CMK (cell line): ENCODE measurements at regions not wholly inside any gene's neighbourhood (a gene's known extent, or its start where the extent isn't known, plus 50 kb on each side); places are given as distances from the start of the nearest gene placed in this dataset.
"Not testable (repeated sequence)": the region's sequence is repeated elsewhere in the genome, so short reads cannot be mapped to it uniquely, and the experiment has no call there.

ENCODE experiments used
- DNase-seq: peaks from one replicate; pipeline ENCODE4 v3.0.0-alpha.2; 2010; ENCODE audit warnings: low read depth

DNA sequence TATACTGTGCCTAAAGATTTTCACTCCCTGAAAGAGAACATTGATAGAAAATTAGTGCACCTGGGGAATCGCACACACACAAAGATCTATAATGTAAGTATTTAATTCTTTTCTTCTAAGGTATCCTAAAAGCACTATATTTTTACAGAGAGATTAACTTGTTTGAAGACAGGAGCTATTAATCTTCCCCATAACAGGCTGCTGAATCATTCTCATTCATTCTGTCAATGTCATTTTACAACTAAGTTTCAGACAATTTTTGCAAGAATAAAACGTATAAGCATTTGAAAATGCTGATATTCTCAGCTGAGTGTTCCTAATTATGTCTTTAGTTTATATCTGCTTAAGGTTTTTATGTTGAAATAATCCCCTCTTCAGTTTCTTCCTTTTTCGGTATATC, 776.7 kb downstream of the NXPH1 start:
- no peak for DNase-seq

DNA sequence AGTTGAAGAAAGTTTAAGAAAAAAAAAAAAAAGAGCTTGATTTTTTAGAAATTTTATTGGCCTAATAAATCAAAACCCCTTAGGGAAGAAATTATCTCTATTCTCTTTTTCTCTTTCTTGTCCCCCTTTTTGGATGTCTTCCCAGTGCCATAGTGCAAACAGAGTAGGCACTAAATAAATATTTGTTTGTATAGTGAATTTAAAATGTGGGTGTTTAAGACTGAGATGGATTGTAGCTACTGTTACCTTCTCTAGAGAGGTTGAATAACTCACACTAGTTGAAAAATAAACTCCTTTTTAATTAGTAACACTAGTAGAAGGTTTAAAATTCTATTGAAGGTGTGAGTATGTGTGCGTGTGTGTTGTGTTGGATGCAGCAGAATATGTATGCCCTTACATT, 783.8 kb downstream of the NXPH1 start:
- DNase-seq = no peak

DNA sequence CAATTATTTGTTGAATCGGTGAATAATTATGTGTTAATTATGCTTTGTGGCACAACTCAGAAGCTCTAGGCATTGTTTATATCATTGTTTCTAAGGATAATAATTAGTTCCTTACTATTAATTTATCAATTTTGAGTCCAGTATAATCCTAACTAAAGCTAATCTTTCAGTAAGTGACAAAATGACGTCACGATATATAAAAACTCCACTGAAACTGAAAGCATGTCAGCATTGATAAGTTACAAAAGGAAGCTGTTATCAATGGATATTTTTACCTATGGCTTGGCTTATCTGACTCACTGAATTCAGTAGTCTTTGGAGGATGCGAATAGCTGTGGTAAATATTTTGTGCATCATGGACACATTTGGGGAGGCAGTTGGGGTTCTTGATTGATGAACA, 793.1 kb downstream of the NXPH1 start:
- DNase-seq = no peak

DNA sequence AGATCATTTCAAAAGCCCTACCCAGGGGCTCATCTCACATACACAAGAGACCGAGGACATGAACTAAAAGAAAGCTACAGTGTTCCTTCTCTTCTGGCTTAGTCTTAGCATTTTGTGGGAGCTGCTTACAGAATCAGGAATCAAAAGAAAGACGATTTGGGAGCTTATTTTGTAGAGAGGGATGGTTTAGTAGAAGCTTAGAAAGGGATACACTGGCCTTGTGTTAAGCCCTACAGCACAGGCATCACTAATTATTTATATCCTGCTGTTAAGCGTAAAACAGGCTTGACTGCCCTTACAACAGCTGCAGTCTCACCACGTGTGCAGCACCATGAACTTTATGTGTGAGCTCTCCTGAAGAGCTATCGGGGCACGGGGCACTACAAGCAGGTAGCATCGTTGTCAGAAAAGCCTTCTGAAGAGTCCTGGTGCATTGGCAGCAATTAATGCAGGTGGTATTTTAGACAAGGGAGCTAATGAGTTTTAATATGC, 798.3 kb downstream of the NXPH1 start:
- no peak for DNase-seq

DNA sequence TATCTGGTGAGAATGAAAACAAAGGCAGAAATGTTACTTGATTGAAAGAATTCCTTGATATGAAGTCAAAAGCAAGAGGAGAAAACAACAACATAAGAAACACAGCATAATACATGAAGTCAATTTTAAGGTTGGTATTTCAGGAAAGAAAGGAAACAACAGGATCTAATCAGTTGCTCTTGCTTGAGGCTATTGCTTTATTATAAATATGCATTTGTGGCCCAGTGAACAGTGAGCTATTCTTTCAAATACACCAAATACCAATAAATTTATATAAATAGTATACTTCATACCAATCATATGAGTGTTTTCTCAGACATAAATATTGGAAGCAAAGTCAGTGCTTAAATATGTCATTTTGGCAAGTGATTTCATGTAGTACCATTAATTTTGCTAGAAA, 806.6 kb downstream of the NXPH1 start:
- no peak for DNase-seq

DNA sequence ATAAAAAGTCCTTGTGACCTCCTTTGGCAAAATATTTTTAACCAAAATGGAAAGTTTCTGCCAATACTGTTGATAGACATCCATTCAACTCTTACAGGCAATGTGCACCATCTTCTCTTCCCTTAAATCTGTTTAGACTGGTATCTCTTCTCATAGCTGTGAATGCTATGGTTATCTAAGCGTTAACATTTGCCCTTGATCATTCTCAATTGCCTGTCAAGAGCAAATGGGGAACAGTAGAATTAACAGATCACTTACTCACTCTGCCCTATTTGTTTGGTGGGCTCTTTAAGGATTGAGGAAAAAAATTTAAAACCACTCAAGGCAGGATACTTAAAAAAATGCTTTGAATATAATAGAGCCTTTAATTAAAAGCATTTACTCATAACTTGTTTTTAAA, 808.4 kb downstream of the NXPH1 start:
- no peak for DNase-seq

DNA sequence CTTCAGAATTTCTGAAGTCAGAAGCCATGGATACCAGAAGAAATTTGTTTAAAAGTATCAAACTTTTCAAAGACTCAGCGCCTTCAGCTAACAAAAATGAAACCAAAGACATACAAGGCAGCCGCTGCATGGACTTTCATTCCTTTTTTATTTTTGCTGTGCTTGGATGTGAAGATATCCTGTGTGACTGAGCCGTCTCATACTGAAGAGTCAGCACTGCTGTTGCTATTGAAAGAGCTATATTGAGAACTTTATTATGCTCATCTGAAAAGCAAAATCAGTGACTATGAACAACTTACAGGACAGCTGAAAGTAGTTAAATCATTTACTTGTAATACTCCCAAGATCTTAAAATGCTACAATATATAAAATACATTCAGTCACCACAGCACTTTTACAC, 809.2 kb downstream of the NXPH1 start:
- no peak for DNase-seq

DNA sequence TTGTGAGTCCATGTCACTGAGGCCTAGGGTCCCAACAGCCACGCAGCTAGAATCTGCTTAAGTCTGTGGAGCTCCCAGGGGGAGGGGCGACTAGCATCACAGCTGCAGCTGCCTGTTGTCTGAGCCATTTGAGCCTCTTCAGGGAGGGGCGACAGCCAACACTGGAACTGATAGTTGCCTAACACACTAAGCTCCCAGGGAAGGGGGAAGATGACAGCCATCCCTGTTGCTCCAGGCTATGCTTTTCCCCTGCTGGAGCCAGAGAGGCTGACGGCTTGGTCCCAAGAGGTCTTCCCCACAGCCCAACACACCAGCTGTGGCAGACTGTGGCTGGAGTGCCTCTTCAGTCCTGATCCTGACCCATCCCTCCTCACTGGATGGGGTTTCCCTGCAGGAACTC, 817.5 kb downstream of the NXPH1 start:
- DNase-seq = no peak

DNA sequence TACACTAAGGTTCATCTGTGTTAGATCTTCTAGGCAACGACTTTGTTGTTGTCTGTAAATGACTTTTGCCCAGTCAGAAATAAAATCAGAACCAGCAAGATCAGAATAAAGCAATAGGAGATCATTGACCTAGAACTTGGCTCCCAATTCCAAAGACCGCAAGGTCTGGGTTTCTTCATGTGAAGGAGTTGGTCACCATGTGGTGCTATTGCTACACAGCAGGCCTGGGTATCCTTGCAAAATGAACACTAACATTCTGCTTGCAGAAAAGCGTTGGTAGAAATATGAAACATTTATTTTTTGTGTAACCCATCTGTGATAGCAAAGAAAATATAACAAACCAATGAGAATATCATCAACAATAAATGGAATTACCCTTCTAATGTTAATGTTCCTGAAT, 831.0 kb downstream of the NXPH1 start:
- no peak for DNase-seq

DNA sequence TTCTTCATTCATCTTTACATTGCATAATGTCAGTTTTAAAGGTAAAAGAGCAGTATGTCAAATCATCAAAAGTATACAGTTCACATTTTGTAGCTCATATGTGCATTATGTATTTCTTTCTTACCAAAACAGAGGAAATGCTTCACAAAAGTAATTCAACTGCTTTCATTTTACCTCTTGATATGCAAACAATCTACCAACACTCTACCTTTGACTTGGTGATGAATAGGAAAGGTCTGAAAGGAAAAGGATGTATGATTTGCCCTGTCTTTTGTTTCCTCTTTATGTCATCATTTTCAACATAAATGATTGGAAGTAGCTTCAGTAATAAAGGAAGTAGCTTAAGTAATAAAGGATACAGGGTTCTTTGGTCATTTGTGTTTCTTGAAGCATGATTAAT, 846.7 kb downstream of the NXPH1 start:
- no peak for DNase-seq

DNA sequence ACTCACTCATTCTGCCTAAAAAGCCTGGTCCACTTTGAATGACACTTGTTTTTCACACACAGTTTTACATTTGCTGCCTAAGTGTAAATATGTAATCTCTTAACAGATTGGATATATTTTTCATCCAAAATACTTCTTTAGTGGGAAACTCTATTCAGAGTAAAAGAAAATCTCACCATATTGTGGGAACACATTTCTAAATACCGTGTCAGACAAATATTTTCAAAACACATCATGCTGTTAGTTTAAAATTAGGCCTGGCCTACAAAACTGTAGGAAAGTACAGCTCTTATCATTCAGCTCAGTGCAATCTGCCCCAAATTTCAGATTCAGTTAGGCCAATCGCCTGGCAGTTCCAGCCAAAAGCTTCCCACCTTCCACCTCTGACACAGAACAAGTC, 849.8 kb downstream of the NXPH1 start:
- DNase-seq = no peak

DNA sequence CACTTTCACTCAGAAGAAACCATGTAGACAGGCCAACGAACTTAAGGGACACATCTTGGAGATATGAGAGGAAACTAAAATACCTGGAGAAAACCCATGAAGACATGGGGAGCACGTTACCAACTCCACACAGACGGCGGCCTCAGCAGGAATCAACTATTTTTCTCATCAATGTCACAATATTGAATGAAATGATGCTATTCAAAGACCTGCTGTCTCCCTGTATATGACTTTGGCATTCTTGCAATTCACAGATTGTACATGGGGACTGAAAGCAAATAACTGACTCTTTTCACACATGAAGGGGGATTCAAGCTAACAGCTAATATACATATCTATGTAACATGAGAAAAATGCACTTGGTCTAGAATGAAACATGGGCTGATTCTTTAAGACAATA, 869.0 kb downstream of the NXPH1 start:
- DNase-seq = no peak

DNA sequence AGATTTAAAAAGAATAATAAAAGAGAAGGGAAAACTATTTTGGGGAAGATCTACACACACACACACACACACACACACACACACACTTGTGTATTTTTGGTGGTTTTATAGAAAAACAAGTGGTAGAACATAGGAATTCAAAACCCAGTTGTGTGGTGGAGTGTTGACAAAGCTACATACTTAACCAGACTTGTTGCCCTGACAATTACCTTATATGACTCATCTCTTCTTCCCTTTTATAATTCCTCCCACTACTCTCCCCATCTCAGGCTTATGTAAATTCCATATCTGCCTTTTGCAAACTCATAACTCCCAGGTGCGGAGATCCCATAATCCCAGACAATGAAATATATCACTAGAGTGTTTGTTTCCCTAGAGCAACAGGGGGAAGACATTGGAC, 873.7 kb downstream of the NXPH1 start:
- no peak for DNase-seq

DNA sequence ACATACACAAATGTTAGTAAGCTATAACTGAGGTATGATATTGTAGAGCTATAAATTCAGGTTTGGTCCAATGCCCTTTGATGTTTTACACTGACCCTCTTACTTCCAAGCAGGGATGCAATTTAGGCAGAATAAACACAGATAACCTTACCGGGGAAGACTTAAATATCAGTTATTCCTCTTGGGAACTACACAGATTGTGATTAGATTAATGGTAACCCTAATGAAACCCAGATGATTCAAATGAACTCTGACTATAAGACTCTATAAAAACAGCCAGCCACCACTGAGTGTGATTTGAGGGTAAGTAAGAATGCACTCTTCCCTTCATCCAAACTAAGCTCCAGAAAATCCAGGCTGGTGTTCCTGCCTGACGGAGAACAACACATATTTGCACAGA, 891.1 kb downstream of the NXPH1 start:
- DNase-seq = no peak

DNA sequence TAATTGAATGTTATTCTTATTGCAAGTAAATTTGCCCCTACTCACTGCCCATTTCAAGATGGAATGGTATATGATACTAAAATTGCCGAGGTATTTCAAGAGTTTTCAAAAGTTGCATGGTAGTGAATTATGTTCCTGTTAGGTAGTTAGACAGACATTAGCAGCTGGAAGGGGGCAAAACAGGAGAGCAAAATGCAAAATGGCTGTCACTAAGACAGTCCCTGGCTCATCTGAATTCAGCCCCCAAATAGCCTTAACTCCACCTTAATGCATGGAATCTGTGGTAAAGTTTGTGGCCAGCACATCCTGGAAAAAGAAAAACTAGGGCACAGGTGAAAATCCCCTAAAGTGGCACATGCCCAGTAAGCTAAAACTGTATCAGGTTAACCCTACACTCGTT, 894.9 kb downstream of the NXPH1 start:
- no peak for DNase-seq

DNA sequence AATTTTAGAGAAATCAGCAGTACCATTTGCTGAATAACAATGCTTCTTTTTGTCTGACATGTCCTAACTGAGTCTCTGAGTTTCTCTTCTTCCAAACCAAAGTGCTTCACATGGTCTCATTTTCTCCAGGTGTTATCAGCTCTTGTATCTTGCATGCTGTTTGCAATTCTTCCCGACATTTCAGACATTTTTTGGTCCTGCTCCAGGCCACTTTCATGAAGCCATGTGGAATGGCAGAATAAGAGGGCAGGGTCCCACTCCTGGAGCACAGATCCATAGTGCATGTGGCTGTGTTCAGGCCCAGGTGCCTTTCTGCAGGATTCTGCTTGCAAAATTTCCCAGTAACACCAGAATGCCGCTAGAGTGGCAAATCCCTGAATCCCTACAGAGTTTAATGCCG, 916.2 kb downstream of the NXPH1 start:
- DNase-seq = no peak

DNA sequence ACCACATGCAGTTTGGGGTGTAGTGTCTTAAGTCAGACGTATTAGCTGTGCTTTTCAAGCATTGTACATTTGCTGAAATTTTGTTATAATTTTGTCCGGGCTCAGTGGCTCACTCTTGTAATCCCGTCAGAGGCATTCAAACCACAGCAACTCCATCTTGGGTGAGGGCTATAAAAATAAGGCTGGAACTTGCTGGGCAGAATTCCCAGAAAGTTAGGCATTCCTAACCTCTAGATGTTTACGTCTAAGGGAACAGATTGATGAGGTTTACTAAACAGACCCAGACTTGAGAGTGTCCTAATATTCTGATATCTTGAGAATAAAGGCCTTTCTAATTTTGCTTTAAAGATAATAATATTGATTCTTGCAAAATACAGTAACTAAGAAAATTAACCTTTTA, 957.8 kb downstream of the NXPH1 start:
- no peak for DNase-seq

DNA sequence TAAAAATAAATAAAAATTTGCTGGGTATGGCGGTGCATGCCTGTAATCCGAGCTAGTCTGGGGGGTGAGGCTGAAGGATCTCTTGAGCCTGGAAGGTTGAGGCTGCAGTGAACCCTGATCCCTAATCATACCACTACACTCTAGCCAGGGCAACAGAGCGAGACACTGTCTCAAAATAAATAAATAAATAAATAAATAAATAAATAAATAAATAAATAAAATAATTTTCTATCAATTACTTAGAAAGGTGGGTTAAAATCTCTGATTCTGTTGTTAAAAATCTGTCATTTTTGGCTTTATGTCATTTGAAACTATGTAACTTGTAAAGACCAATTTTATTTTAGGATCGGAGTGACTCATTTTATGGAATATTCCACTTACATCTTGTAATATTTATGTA, 958.6 kb downstream of the NXPH1 start:
- no peak for DNase-seq

DNA sequence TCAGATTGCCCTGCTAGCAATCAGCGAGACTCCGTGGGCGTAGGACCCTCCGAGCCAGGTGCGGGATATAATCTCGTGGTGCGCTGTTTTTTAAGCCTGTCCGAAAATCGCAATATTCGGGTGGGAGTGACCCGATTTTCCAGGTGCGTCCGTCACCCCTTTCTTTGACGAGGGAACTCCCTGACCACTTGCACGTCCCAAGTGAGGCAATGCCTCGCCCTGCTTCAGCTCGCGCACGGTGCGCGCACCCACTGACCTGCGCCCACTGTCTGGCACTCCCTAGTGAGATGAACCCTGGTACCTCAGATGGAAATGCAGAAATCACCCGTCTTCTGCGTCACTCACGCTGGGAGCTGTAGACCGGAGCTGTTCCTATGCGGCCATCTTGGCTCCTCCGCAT, 971.0 kb downstream of the NXPH1 start:
- DNase-seq = not testable (repeated sequence)

DNA sequence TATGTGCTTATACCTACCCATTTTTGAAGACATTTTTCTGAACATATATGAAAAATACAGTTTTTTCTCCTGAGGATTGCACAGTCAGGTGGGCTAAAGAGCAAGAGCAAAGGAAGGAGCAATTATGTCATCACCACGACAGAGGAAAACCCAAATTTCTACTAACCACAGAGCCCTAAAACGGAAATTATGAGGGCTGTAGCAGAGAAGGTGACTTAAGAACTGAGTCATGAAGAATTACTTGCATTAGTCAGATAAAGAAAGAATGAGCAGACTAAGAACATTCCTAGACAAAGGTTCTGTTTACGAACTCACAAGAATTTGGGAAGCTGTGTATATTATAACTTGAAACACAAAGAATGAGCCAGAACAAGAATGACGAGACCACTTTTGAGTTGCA, 974.4 kb downstream of the NXPH1 start:
- DNase-seq = no peak

DNA sequence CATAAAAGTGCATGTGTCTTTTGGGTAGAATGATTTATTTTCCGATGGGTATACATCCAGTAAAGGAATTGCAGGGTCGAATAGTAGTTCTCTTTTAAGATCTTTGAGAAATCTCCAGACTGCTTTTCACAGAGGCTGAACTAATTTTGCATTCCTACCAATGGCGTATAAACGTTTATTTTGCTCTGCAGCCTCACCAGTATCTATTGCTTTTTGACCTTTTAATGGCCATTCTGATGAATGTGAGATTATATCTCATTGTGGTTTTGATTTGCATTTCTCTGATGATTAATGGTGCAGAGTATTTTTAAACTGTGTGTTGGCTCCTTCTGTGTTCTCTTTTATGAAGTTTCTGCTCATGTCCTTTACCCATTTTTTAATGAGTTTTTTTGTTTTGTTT, 1020.1 kb downstream of the NXPH1 start:
- DNase-seq = no peak

DNA sequence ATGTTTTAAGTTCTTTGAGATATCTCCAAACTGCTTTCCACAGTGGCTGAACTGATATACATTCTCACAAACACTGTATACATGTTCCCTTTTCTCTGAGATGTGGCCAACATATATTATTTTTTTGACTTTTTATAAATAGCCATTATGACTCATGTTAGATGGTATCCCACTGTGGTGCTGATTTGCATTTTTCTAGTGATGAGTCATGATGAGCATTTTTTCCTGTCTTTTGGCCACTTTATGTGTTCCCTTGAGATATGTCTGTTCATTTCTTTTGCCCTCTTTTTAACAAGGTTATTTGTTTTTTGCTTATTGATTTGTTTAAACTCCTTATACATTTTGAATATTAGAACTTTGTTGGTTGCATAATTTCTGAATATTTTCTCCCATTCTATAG, 1055.1 kb downstream of the NXPH1 start:
- no peak for DNase-seq

DNA sequence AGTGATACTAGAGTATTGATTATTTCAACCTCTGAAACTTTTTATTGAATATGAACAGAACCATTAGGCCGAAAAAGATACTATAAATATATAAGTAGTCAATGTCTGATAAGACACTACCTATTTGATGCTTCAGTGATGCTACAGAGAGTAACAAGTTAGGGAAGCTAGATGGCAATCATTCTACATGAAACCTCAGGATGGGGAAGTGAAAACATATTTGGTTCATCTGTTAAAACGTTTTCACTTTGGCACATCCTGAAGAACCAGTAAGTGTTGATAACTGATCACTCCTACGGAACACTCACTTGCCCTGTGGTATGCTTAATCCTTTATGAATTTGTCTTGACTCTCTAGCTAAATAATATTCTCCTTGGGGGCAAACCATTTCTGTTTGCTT, 1064.9 kb downstream of the NXPH1 start:
- no peak for DNase-seq

DNA sequence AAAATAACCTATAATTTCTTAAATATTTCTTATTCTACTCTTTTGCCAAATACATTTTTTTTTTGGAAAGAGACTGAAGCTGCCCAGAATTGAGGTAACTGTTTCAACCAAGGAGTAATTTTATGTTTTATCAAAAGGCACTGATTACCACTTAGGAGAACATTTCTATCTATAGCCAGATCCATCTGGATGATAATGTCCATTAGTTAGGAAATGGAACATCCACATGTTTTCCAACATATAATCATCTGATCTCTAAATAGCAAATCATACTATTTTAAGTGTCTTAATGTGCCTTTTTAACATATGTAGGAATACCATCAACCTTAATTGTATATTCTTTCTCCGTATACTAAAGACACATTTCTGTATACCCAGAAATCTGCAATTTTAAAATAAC, 1068.9 kb downstream of the NXPH1 start:
- DNase-seq = no peak

DNA sequence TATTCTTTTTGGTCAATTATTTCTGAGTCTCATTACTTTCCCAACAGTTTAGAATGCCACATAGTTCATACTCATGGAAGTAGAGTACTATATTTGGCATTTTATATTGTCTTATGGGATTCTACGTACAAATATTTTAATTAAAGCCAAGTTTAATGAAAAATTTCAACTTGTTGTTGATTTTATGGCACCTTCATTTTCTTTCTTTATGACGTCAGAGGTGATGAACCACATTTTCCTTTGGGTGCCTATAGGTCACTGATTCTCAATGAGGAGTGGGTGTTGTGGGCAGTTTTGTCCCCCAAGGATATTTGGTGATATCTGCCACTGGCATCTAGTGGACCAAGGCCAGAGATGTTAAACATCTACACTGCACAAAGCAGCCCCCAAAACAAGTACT, 1071.3 kb downstream of the NXPH1 start:
- DNase-seq = no peak
